ENCODE measurements at regions not wholly inside any gene's neighbourhood (a gene's known extent, or its start where the extent isn't known, plus 50 kb on each side); places are given as distances from the start of the nearest gene placed in this dataset.
A peak's percentile ranks its signal among the peaks of the same experiment; 100 is the strongest.

GRCh38 chr3:89783341-89783927 lies 676.0 kb downstream of the EPHA3 start:
- DNase-seq: no peak

- peak; percentile 95 for DNase-seq
Measured at GRCh38 chr3:89787485-89787884, 680.1 kb downstream of the EPHA3 start.

GRCh38 chr3:89787979-89788378 lies 680.6 kb downstream of the EPHA3 start:
- peak; percentile 48 for DNase-seq

- no peak for DNase-seq
Measured at GRCh38 chr3:89795506-89795905, 688.1 kb downstream of the EPHA3 start.

- DNase-seq: no peak
Measured at GRCh38 chr3:89802881-89803280, 695.5 kb downstream of the EPHA3 start.

- DNase-seq: no peak
Measured at GRCh38 chr3:89803711-89804110, 696.3 kb downstream of the EPHA3 start.

- DNase-seq: no peak
Measured at GRCh38 chr3:89806166-89806565, 698.7 kb downstream of the EPHA3 start.

GRCh38 chr3:89808680-89809197 lies 701.3 kb downstream of the EPHA3 start:
- DNase-seq: no peak

- DNase-seq: no peak
Measured at GRCh38 chr3:89813500-89813899, 706.1 kb downstream of the EPHA3 start.

GRCh38 chr3:89841041-89841440 lies 733.6 kb downstream of the EPHA3 start:
- DNase-seq: no peak

GRCh38 chr3:89845053-89845452 lies 737.6 kb downstream of the EPHA3 start:
- DNase-seq: no peak

GRCh38 chr3:89847955-89848354 lies 740.5 kb downstream of the EPHA3 start:
- no peak for DNase-seq

- DNase-seq: peak; percentile 58
Measured at GRCh38 chr3:89851974-89852621, 744.7 kb downstream of the EPHA3 start.

GRCh38 chr3:89859757-89860156 lies 752.3 kb downstream of the EPHA3 start:
- peak; percentile 71 for DNase-seq

- no peak for DNase-seq
Measured at GRCh38 chr3:89867286-89867685, 759.9 kb downstream of the EPHA3 start.

GRCh38 chr3:89876116-89876515 lies 768.7 kb downstream of the EPHA3 start:
- no peak for DNase-seq

GRCh38 chr3:89877230-89877629 lies 769.8 kb downstream of the EPHA3 start:
- no peak for DNase-seq

- no peak for DNase-seq
Measured at GRCh38 chr3:89889386-89889785, 782.0 kb downstream of the EPHA3 start.

GRCh38 chr3:89908711-89909213 lies 801.3 kb downstream of the EPHA3 start:
- DNase-seq: no peak

GRCh38 chr3:89912031-89912430 lies 804.6 kb downstream of the EPHA3 start:
- DNase-seq: no peak

GRCh38 chr3:89923921-89924610 lies 816.6 kb downstream of the EPHA3 start:
- no peak for DNase-seq

GRCh38 chr3:89925976-89926375 lies 818.6 kb downstream of the EPHA3 start:
- no peak for DNase-seq

GRCh38 chr3:89932882-89933281 lies 825.5 kb downstream of the EPHA3 start:
- DNase-seq: no peak
